CD14-positive monocyte (primary cell): ENCODE measurements at regions not wholly inside any gene's neighbourhood (a gene's known extent, or its start where the extent isn't known, plus 50 kb on each side); places are given as distances from the start of the nearest gene placed in this dataset.

Experiments
- DNase-seq, 3 donors: peaks; one replicate each; pipeline ENCODE4 v3.0.0-alpha.2; 2011 to 2022
- H2AFZ ChIP-seq: 2 replicates; pipeline ENCODE4 v1.6.0; 2012; ENCODE audit warnings: mild to moderate bottlenecking, low read depth, low read length, inconsistent platforms; ENCODE audit not compliant: insufficient read depth, poor library complexity, severe bottlenecking
- H3K27ac ChIP-seq, 2 donors: 1 replicate in 1 of 2; 2 replicates in 1 of 2; pipeline ENCODE4 v1.5.1; 2012 to 2013; ENCODE audit warnings: low read length in 2 of 2, control low read depth in 1 of 2, inconsistent platforms in 1 of 2, low read depth in 1 of 2, mild to moderate bottlenecking in 1 of 2
- H3K27me3 ChIP-seq, 2 donors: one replicate each; pipeline versions ENCODE4 v1.6.0 to v1.6.1; 2011 to 2013; ENCODE audit warnings: low read length in 2 of 2; ENCODE audit not compliant: control insufficient read depth in 2 of 2, insufficient read depth in 2 of 2
- H3K36me3 ChIP-seq, 2 donors: replicated peaks in 1 of 2; 1 replicate in 1 of 2; 2 replicates in 1 of 2; pipeline versions ENCODE4 v1.5.1 to v1.6.1; 2012 to 2013; ENCODE audit warnings: low read length in 2 of 2, control low read depth in 1 of 2, inconsistent platforms in 1 of 2, mild to moderate bottlenecking in 1 of 2; ENCODE audit not compliant: insufficient read depth in 2 of 2, control insufficient read depth in 1 of 2
- H3K4me1 ChIP-seq, 2 donors: 1 replicate in 1 of 2; 2 replicates in 1 of 2; pipeline versions ENCODE4 v1.5.1 to v1.6.1; 2012 to 2013; ENCODE audit warnings: low read length in 2 of 2, control low read depth in 1 of 2, inconsistent platforms in 1 of 2, mild to moderate bottlenecking in 1 of 2, moderate library complexity in 1 of 2; ENCODE audit not compliant: insufficient read depth in 2 of 2, control insufficient read depth in 1 of 2
- H3K4me2 ChIP-seq: replicated peaks from 2 replicates; pipeline ENCODE3; 2012; ENCODE audit warnings: low read length, moderate library complexity, mild to moderate bottlenecking; ENCODE audit not compliant: poor library complexity, severe bottlenecking; ENCODE audit errors: extremely low read depth
- H3K4me3 ChIP-seq, 3 experiments: fragments of 200-600 bp in 1 of 3; sonication (generic) in 1 of 3; replicated peaks in 1 of 3; 1 replicate in 2 of 3; 2 replicates in 1 of 3; pipeline ENCODE4 v1.5.1; 2011 to 2013; ENCODE audit warnings: low read length in 3 of 3, mild to moderate bottlenecking in 3 of 3, control low read depth in 2 of 3, low read depth in 2 of 3, inconsistent platforms in 1 of 3, moderate library complexity in 1 of 3
- H3K79me2 ChIP-seq: 2 replicates; pipeline ENCODE4 v1.6.0; 2012; ENCODE audit warnings: mild to moderate bottlenecking, control low read depth, inconsistent platforms, low read length, moderate library complexity; ENCODE audit not compliant: insufficient read depth
- H3K9ac ChIP-seq: 2 replicates; pipeline ENCODE4 v1.6.0; 2017; ENCODE audit warnings: low read length, mild to moderate bottlenecking; ENCODE audit not compliant: insufficient read depth, poor library complexity, severe bottlenecking
- H3K9me3 ChIP-seq, 2 donors: replicated peaks in 1 of 2; 1 replicate in 1 of 2; 2 replicates in 1 of 2; pipeline versions ENCODE4 v1.5.1 to v1.6.1; 2012 to 2013; ENCODE audit warnings: low read length in 2 of 2, control low read depth in 1 of 2; ENCODE audit not compliant: control insufficient read depth in 1 of 2, insufficient read depth in 1 of 2
- H4K20me1 ChIP-seq: 2 replicates; pipeline ENCODE4 v1.6.0; 2012; ENCODE audit warnings: mild to moderate bottlenecking, low read length, control low read depth, moderate library complexity; ENCODE audit not compliant: insufficient read depth
- H3K27ac Mint-ChIP-seq, 7 donors: one replicate each; pipeline ENCODE4 v1.8.0; 2020; ENCODE audit warnings: mild to moderate bottlenecking in 7 of 7, mixed read lengths in 7 of 7, moderate library complexity in 6 of 7, inconsistent platforms in 2 of 7
- H3K27me3 Mint-ChIP-seq, 3 donors: one replicate each; pipeline ENCODE4 v1.8.0; 2021 to 2022; ENCODE audit warnings: low read depth in 3 of 3, mild to moderate bottlenecking in 3 of 3, mixed read lengths in 3 of 3, moderate library complexity in 3 of 3, inconsistent platforms in 1 of 3
- H3K36me3 Mint-ChIP-seq, 2 donors: one replicate each; pipeline ENCODE4 v1.8.0; 2020; ENCODE audit warnings: mixed read lengths in 2 of 2, inconsistent platforms in 1 of 2, mild to moderate bottlenecking in 1 of 2
- H3K4me1 Mint-ChIP-seq: one replicate; pipeline ENCODE4 v1.8.0; 2020; ENCODE audit warnings: mild to moderate bottlenecking, mixed read lengths
- H3K4me3 Mint-ChIP-seq, 2 donors: one replicate each; pipeline ENCODE4 v1.8.0; 2020; ENCODE audit warnings: mild to moderate bottlenecking in 2 of 2, mixed read lengths in 2 of 2, moderate library complexity in 1 of 2
- H3K9me3 Mint-ChIP-seq, 7 donors: one replicate each; pipeline ENCODE4 v1.8.0; 2020 to 2022; ENCODE audit warnings: mixed read lengths in 7 of 7, mild to moderate bottlenecking in 6 of 7, moderate library complexity in 6 of 7, inconsistent platforms in 2 of 7
- WGBS: methylation state at CpG from one replicate; pipeline ENCODE4 v1.1.5; 2013; ENCODE audit warnings: missing lambda C conversion rate; ENCODE audit not compliant: insufficient coverage; 5-methylcytosine and 5-hydroxymethylcytosine counted together
- intact Hi-C, 2 donors: fragments of 100-400 bp; cut with micrococcal nuclease; formaldehyde crosslinking; loops; one replicate each; pipeline versions ENCODE4 v1.15.0 to v1.15.1; 2023
- TF ChIP-seq, protein P1 (sequence below): fragments of 200-600 bp; IDR thresholded peaks from one replicate; pipeline ENCODE4 v1.8.0; 2022; ENCODE audit warnings: antibody characterized with exemption, mild to moderate bottlenecking

DNA sequence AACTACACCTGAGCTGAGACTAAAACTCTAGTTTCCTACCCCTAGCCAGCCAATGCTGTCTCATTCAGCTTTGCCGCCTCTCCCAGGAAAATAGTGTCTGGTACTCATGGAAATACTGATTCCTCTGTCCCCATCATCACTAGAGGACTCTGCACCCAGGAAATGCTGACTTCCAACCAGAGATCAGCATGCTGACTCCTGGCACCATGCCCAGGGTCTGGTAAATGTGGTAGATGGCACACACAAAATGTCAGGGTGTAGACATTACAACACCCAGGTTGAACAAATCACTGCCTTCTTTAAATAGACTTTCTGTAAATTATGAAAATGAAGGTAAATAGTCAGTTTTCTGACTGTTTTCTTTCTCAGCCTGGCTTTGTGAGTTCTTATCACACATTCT is 307.3 kb upstream of the CHAC2 start:
- DNase-seq, result no peak
- Mint-ChIP-seq H3K27ac (no peak overlapping the region), H3K4me1 (no peaks in the 10 kb centered on the region), H3K27me3 (no peaks in the 10 kb centered on the region), H3K9me3 (peaks cover 1 to 6% (median 4%) of the 10 kb centered on the region in 7 donors), H3K4me3 (no peak overlapping the region), H3K36me3 (no peaks in the 10 kb centered on the region)
- intact Hi-C loops, result no loop called here
- H3K79me2 ChIP-seq, result no peaks in the 10 kb centered on the region
- no peak overlapping the region for H3K4me2 ChIP-seq
- TF ChIP-seq, protein P1, sequence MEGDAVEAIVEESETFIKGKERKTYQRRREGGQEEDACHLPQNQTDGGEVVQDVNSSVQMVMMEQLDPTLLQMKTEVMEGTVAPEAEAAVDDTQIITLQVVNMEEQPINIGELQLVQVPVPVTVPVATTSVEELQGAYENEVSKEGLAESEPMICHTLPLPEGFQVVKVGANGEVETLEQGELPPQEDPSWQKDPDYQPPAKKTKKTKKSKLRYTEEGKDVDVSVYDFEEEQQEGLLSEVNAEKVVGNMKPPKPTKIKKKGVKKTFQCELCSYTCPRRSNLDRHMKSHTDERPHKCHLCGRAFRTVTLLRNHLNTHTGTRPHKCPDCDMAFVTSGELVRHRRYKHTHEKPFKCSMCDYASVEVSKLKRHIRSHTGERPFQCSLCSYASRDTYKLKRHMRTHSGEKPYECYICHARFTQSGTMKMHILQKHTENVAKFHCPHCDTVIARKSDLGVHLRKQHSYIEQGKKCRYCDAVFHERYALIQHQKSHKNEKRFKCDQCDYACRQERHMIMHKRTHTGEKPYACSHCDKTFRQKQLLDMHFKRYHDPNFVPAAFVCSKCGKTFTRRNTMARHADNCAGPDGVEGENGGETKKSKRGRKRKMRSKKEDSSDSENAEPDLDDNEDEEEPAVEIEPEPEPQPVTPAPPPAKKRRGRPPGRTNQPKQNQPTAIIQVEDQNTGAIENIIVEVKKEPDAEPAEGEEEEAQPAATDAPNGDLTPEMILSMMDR, result no peak
- H3K9ac ChIP-seq, result no peak overlapping the region
- WGBS, result 100% methylated on average over 1 of the region's 1 CpG
- no peaks in the 10 kb centered on the region for H3K36me3 ChIP-seq
- H3K4me1 ChIP-seq, result no peaks in the 10 kb centered on the region
- no peak overlapping the region for H3K27ac ChIP-seq
- no peaks in the 10 kb centered on the region for H3K27me3 ChIP-seq
- no peaks in the 10 kb centered on the region for H3K9me3 ChIP-seq
- H4K20me1 ChIP-seq, result no peaks in the 10 kb centered on the region
- H2AFZ ChIP-seq, result no peak overlapping the region
- H3K4me3 ChIP-seq, result no peak overlapping the region

- no peaks in the 10 kb centered on the region for H3K9me3 ChIP-seq
- H3K9ac ChIP-seq, result no peak overlapping the region
- H3K4me1 ChIP-seq, result no peaks in the 10 kb centered on the region
- H3K4me3 ChIP-seq, result no peak overlapping the region
- 97% methylated on average over 6 of the region's 6 CpGs for WGBS
- DNase-seq, result no peak
- Mint-ChIP-seq H3K27me3 (peaks cover 0 to 2% (median 0%) of the 10 kb centered on the region in 3 donors), H3K4me1 (no peaks in the 10 kb centered on the region), H3K4me3 (no peak overlapping the region), H3K36me3 (no peaks in the 10 kb centered on the region), H3K27ac (no peak overlapping the region), H3K9me3 (peaks cover 2 to 10% (median 3%) of the 10 kb centered on the region in 7 donors)
- no peak overlapping the region for H2AFZ ChIP-seq
- no peaks in the 10 kb centered on the region for H3K36me3 ChIP-seq
- H4K20me1 ChIP-seq, result no peaks in the 10 kb centered on the region
- no peak overlapping the region for H3K27ac ChIP-seq
- TF ChIP-seq, protein P1, result no peak
- intact Hi-C loops, result no loop called here
- no peak overlapping the region for H3K4me2 ChIP-seq
- H3K27me3 ChIP-seq, result no peaks in the 10 kb centered on the region
- H3K79me2 ChIP-seq, result no peaks in the 10 kb centered on the region
These were observed 312.5 kb upstream of the CHAC2 start for GRCh38 chr2:53455094-53455493.
